MM.1S (cell line): ENCODE measurements at regions not wholly inside any gene's neighbourhood (a gene's known extent, or its start where the extent isn't known, plus 50 kb on each side); places are given as distances from the start of the nearest gene placed in this dataset.

ENCODE experiments used
- DNase-seq: peaks from one replicate; pipeline ENCODE4 v3.0.0-alpha.2; 2015
- H2AFZ ChIP-seq: fragments of 300-600 bp; sonication (generic); 2 replicates; pipeline ENCODE4 v1.6.0; 2016; ENCODE audit warnings: antibody characterized with exemption, low read length
- H3F3A ChIP-seq: fragments of 300-600 bp; sonication (generic); 2 replicates; pipeline ENCODE4 v1.6.1; 2016; ENCODE audit warnings: mild to moderate bottlenecking, antibody characterized with exemption, low read length, moderate library complexity, mixed read lengths; ENCODE audit not compliant: insufficient read depth
- H3K27ac ChIP-seq: fragments of 300-600 bp; sonication (generic); 2 replicates; pipeline ENCODE4 v1.5.1; 2016; ENCODE audit warnings: mild to moderate bottlenecking, low read length
- H3K27me3 ChIP-seq: fragments of 300-600 bp; sonication (generic); replicated peaks from 2 replicates; pipeline ENCODE4 v1.6.0; 2016; ENCODE audit warnings: low read length; ENCODE audit not compliant: insufficient read depth
- H3K36me3 ChIP-seq: fragments of 300-600 bp; sonication (generic); replicated peaks from 2 replicates; pipeline ENCODE4 v1.6.1; 2016; ENCODE audit warnings: mild to moderate bottlenecking, low read length, mixed read lengths; ENCODE audit not compliant: insufficient read depth
- H3K4me1 ChIP-seq: fragments of 300-600 bp; sonication (generic); 2 replicates; pipeline ENCODE4 v1.6.1; 2016; ENCODE audit warnings: low read length, mixed read lengths
- H3K4me2 ChIP-seq: fragments of 300-600 bp; sonication (generic); 2 replicates; pipeline ENCODE4 v1.6.0; 2016; ENCODE audit warnings: low read depth, low read length
- H3K4me3 ChIP-seq: fragments of 300-600 bp; sonication (generic); 2 replicates; pipeline ENCODE4 v1.5.1; 2016; ENCODE audit warnings: low read length, mixed read lengths
- H3K79me2 ChIP-seq: fragments of 300-600 bp; sonication (generic); 2 replicates; pipeline ENCODE4 v1.6.1; 2016; ENCODE audit warnings: mixed run types, low read length, mixed read lengths
- H3K9ac ChIP-seq: fragments of 300-600 bp; sonication (generic); 2 replicates; pipeline ENCODE4 v1.6.1; 2016; ENCODE audit warnings: low read length, mixed read lengths
- H3K9me2 ChIP-seq: fragments of 300-600 bp; sonication (generic); replicated peaks from 2 replicates; pipeline ENCODE4 v1.6.1; 2016; ENCODE audit warnings: mild to moderate bottlenecking, low read length, mixed read lengths; ENCODE audit not compliant: insufficient read depth
- H3K9me3 ChIP-seq: fragments of 300-600 bp; sonication (generic); replicated peaks from 2 replicates; pipeline ENCODE4 v1.6.1; 2016; ENCODE audit warnings: mild to moderate bottlenecking, low read length, mixed read lengths; ENCODE audit not compliant: insufficient read depth
- H4K20me1 ChIP-seq: fragments of 300-600 bp; sonication (generic); 2 replicates; pipeline ENCODE4 v1.6.1; 2016; ENCODE audit warnings: mild to moderate bottlenecking, low read length, moderate library complexity, mixed read lengths; ENCODE audit not compliant: insufficient read depth
- EZH2 ChIP-seq: fragments of 300-600 bp; sonication (generic); optimal IDR thresholded peaks from 2 replicates; pipeline ENCODE3; 2017; ENCODE audit warnings: low read depth, mild to moderate bottlenecking, antibody characterized with exemption, low read length, mixed read lengths
- EZH2phosphoT487 ChIP-seq: fragments of 300-600 bp; sonication (generic); IDR thresholded peaks from 2 replicates; pipeline ENCODE4 v1.6.1; 2018; ENCODE audit warnings: antibody characterized with exemption, low read length
- TF ChIP-seq, protein P1 (sequence below): fragments of 300-600 bp; sonication (generic); IDR thresholded peaks from 2 replicates; pipeline ENCODE4 v1.5.1; 2016; ENCODE audit warnings: antibody characterized with exemption, low read length, mixed read lengths

DNA sequence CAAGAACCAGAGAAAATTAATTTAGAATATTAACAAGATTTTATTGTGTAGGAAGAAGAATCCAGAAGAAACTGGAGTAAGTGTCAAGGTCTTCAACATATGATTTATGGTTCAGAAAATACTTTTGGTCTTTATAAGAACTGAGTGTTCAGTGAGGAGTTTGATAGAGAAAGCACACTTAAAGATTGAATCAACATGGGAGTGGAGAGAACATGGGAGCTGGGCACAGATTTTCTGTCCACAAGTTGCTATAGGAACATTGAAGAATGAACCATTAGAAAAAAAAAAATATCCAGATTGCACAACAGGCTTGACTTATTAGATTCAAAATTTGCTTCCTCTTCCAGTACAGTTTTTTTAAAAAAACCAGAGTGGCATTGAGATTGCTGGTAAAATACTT, 601.2 kb upstream of the GNPDA2 start:
- Histone ChIP-seq H2AFZ (no peak overlapping the region), H3K4me1 (no peaks in the 10 kb centered on the region), H3K27me3 (no peaks in the 10 kb centered on the region), H3K4me2 (no peak overlapping the region), H3K79me2 (no peaks in the 10 kb centered on the region), H4K20me1 (no peaks in the 10 kb centered on the region), H3K27ac (no peak overlapping the region), H3K9me2 (no peaks in the 10 kb centered on the region), H3K9me3 (no peaks in the 10 kb centered on the region), H3K9ac (no peak overlapping the region), H3K36me3 (no peaks in the 10 kb centered on the region), H3K4me3 (no peak overlapping the region), H3F3A (no peaks in the 10 kb centered on the region)
- TF ChIP-seq EZH2phosphoT487: no peak
- TF ChIP-seq, protein P1, sequence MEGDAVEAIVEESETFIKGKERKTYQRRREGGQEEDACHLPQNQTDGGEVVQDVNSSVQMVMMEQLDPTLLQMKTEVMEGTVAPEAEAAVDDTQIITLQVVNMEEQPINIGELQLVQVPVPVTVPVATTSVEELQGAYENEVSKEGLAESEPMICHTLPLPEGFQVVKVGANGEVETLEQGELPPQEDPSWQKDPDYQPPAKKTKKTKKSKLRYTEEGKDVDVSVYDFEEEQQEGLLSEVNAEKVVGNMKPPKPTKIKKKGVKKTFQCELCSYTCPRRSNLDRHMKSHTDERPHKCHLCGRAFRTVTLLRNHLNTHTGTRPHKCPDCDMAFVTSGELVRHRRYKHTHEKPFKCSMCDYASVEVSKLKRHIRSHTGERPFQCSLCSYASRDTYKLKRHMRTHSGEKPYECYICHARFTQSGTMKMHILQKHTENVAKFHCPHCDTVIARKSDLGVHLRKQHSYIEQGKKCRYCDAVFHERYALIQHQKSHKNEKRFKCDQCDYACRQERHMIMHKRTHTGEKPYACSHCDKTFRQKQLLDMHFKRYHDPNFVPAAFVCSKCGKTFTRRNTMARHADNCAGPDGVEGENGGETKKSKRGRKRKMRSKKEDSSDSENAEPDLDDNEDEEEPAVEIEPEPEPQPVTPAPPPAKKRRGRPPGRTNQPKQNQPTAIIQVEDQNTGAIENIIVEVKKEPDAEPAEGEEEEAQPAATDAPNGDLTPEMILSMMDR: no peak
- TF ChIP-seq EZH2: no peak
- no peak for DNase-seq

DNA sequence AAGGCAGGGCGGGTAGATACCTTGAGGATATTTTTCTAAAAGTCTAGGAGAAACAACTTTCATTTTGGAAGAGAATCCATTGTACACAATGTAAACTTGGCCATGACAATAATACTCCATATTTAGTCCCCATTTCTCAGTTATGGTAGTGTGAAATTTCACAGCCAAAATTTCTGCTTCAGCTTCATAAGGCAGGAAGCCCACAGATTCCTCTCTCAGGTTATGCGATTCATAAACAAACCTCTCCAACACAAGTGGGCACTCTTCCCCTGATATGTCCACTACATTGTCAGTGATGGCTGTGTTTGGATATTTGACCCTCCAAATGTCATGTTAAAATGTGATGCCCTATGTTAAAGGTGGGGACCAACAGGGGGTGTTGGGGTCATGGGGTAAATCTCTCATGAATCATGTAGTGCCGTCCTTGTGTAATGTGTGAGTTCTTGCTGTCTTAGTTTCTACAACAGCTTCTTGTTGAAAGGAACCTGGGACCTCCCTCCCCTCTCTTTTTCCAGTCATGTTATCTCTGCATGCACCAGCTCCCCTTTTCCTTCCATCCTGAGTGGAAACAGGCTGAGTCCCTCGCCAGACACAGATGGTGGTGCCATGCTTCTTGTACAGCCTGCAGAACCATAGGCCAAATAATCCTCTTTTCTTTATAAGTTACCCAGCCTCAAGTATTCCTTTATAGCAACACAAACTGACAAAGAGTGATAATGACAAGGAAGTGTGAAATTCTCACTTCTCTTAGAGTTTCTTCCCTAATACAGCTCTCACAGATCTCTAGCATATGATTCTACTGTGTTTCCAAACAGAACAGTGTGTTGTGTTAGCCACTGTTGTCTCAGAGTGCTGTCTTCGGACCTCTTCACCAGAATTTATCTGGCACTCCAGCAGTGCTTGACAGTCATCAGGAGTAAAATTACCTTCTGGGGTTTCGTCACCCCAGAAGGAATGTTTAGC, 598.4 kb upstream of the GNPDA2 start:
- Histone ChIP-seq H3K4me1 (no peaks in the 10 kb centered on the region), H3K9me2 (no peaks in the 10 kb centered on the region), H3K27me3 (no peaks in the 10 kb centered on the region), H3K4me3 (no peak overlapping the region), H4K20me1 (no peaks in the 10 kb centered on the region), H3K9ac (no peak overlapping the region), H3K36me3 (no peaks in the 10 kb centered on the region), H3F3A (no peaks in the 10 kb centered on the region), H3K4me2 (no peak overlapping the region), H3K27ac (no peak overlapping the region), H3K79me2 (no peaks in the 10 kb centered on the region), H2AFZ (no peak overlapping the region), H3K9me3 (no peaks in the 10 kb centered on the region)
- TF ChIP-seq EZH2 (no peak), EZH2phosphoT487 (no peak)
- TF ChIP-seq, protein P1: no peak
- DNase-seq: no peak

DNA sequence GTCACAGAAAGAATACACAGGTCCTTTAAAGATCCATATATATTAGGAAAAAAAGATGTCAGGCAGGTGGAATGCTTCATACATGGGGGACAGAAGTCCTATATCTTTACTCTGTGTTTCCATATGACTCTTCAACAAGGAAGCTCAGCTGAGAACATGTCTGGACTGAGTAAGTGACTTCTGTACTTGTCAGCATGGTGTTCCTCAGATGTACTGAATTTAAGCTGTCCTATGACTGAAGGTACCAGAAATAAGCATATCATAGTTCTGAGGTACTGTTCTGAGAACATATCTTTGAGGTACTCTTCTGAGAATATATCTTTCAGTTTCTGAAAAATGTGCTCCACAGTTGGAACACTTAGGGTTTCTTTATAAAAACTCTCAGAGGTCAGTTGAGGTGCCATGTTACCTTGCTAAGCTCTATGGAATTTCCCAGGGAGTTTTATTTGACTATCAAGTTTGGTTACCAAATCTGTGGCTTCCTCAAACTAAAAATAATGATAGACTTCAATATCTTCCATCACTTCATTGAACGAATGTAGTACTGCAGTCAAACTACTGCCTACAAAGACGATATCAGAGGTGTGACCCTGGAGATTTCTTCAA, 597.2 kb upstream of the GNPDA2 start:
- TF ChIP-seq, protein P1: no peak
- TF ChIP-seq EZH2: no peak
- no peak overlapping the region for H3K27ac ChIP-seq
- H3K27me3 ChIP-seq: no peaks in the 10 kb centered on the region
- no peak overlapping the region for H3K4me2 ChIP-seq
- H2AFZ ChIP-seq: no peak overlapping the region
- H3K4me1 ChIP-seq: no peaks in the 10 kb centered on the region
- no peak overlapping the region for H3K9ac ChIP-seq
- H3K9me2 ChIP-seq: no peaks in the 10 kb centered on the region
- H3K4me3 ChIP-seq: no peak overlapping the region
- H3K79me2 ChIP-seq: no peaks in the 10 kb centered on the region
- DNase-seq: no peak
- no peaks in the 10 kb centered on the region for H3K36me3 ChIP-seq
- no peaks in the 10 kb centered on the region for H3F3A ChIP-seq
- H4K20me1 ChIP-seq: no peaks in the 10 kb centered on the region
- H3K9me3 ChIP-seq: no peaks in the 10 kb centered on the region
